HG02981 (cell line): ENCODE measurements at regions not wholly inside any gene's neighbourhood (a gene's known extent, or its start where the extent isn't known, plus 50 kb on each side); places are given as distances from the start of the nearest gene placed in this dataset.
A peak's percentile ranks its signal among the peaks of the same experiment; 100 is the strongest.
"Not testable (repeated sequence)": the region's sequence is repeated elsewhere in the genome, so short reads cannot be mapped to it uniquely, and the experiment has no call there.

Experiments used
- ATAC-seq: cut with Tn5 transposase; IDR thresholded peaks from one replicate; pipeline ENCODE4 v1.9.1; 2021; ENCODE audit warnings: mild to moderate bottlenecking, moderate library complexity; ENCODE audit not compliant: unreplicated experiment

- no peak for ATAC-seq
Measured at GRCh38 chr18:10604182-10604581, 78.4 kb downstream of the NAPG start.

- ATAC-seq: peak; percentile 67
Measured at GRCh38 chr18:10606881-10607280, 81.1 kb downstream of the NAPG start.

- ATAC-seq: not testable (repeated sequence)
Measured at GRCh38 chr18:10607332-10608248, 81.8 kb downstream of the NAPG start.

- ATAC-seq: not testable (repeated sequence)
Measured at GRCh38 chr18:10608450-10608849, 82.6 kb downstream of the NAPG start.

GRCh38 chr18:10609046-10609445 lies 83.2 kb downstream of the NAPG start:
- ATAC-seq: not testable (repeated sequence)

DNA sequence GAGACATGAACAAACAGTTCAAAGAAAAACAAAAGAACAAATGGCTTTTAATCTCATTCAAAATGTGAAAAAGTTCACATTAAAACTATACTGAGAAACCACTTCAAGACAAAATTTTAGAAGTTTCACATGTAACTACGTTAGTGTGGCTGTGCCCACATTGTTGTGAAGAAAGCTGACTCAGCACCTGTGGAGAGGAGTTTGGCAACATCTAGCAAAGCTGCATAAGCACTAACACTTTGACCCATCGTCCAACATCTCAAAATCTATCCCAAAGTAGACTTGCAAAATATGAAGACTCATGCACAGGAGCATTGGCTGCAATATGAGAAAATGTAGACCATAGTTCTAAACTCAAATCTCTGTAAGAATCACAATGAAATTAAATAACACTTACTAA lies 87.4 kb downstream of the NAPG start:
- ATAC-seq: not testable (repeated sequence)

DNA sequence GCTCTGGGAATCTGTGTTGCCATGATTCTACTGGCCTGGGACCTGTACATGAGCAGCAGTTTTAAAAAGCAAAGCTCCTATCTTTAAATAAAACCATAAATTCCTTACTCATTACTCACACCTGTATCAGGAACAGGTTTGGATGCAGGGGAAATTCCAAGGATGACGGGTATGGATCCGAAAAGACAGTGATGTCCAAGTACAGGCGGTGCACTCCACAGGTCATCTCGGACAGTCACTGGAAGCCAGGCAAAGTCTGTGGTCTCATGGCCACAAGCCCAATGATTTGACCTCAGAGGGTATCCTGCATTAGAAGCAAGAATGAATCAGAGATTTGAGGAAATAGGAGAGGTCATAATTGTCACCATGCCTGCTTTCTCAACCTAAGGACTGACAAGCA lies 90.9 kb downstream of the NAPG start:
- ATAC-seq: not testable (repeated sequence)

DNA sequence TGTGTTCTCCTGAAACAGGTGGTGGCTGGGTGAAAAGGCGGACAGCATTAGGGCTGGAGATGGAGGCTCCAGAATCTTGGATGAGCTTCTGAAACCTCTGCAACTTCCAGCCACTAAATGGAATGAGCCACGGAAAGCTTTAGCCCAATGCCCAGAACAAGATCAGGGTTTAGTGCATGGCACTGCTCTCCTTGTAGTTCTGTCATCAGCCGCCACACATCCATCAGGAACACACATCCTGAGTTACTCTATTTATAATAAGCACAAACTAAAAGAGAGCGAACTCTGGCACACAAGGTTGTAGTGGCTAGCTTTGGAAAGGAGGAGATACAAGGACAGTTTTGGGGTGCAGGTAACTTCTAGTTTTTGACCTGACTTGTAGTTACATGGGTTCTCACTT lies 93.0 kb downstream of the NAPG start:
- not testable (repeated sequence) for ATAC-seq

- ATAC-seq: not testable (repeated sequence)
Measured at GRCh38 chr18:10619280-10619679, 93.5 kb downstream of the NAPG start.

GRCh38 chr18:10619833-10620232 lies 94.0 kb downstream of the NAPG start:
- not testable (repeated sequence) for ATAC-seq
